Fibroblast of skin of right biceps (primary cell): ENCODE measurements at regions not wholly inside any gene's neighbourhood (a gene's known extent, or its start where the extent isn't known, plus 50 kb on each side); places are given as distances from the start of the nearest gene placed in this dataset.

Experiments
- DNase-seq: peaks from one replicate; pipeline ENCODE4 v3.0.0-alpha.2; 2013

- no peak for DNase-seq
Measured at GRCh38 chr5:34604119-34604675, 51.9 kb upstream of the RAI14 start.

GRCh38 chr5:34606101-34606500 lies 50.0 kb upstream of the RAI14 start:
- no peak for DNase-seq
